GM12878 (cell line): ENCODE measurements at regions not wholly inside any gene's neighbourhood (a gene's known extent, or its start where the extent isn't known, plus 50 kb on each side); places are given as distances from the start of the nearest gene placed in this dataset.

Experiments used
- ATAC-seq: fragments of 200-7000 bp; cut with Tn5 transposase; 3 replicates; pipeline ENCODE4 v1.9.1; 2020; ENCODE audit warnings: mild to moderate bottlenecking, moderate library complexity
- BruUV-seq: library from RNA; stranded (reverse); fragments of 400-500 nt; replicated peaks from 2 replicates; lab custom pipeline; 2021; lab: Mats Ljungman, UMichigan
- CTCF ChIA-PET: fragments of 300-600 bp; sonication (Branson Sonifier 250); formaldehyde crosslinking; extraction: SDS; loops from one replicate; lab custom pipeline; 2021; ENCODE audit warnings: inconsistent platforms; lab: Yijun Ruan, JAX
- POLR2A ChIA-PET: fragments of 350-600 bp; formaldehyde crosslinking; extraction: SDS; loops from one replicate; lab custom pipeline; 2021; ENCODE audit warnings: inconsistent platforms; lab: Charles Lee
- RAD21 ChIA-PET: fragments of 300-600 bp; sonication (Branson Sonifier 250); formaldehyde crosslinking; loops from one replicate; lab custom pipeline; 2023; ENCODE audit warnings: antibody characterized with exemption; ENCODE audit not compliant: unreplicated experiment; lab: Charles Lee
- SMC1A ChIA-PET: fragments of 300-600 bp; sonication (Branson Sonifier 250); formaldehyde crosslinking; loops from one replicate; lab custom pipeline; 2023; ENCODE audit not compliant: unreplicated experiment, uncharacterized antibody; lab: Charles Lee
- DNase-seq: peaks from one replicate; pipeline ENCODE4 v3.0.0-alpha.2; 2011; ENCODE audit warnings: low read depth, low spot score
- FAIRE-seq: peaks from 3 replicates; lab custom pipeline; 2011; peaks lifted over from hg19 to GRCh38; lab: Jason Lieb, UNC
- H2AFZ ChIP-seq: 2 replicates; pipeline ENCODE4 v1.6.0; 2011; ENCODE audit warnings: low read depth, low read length, control low read depth; ENCODE audit not compliant: control insufficient read depth
- H3K27ac ChIP-seq: 2 replicates; pipeline ENCODE4 v1.5.1; 2011; ENCODE audit warnings: control low read depth; ENCODE audit not compliant: control insufficient read depth, insufficient read depth
- H3K27me3 ChIP-seq, 2 experiments: replicated peaks in 1 of 2; 2 replicates each; pipeline versions ENCODE4 v1.6.0 to v1.6.1; 2011; ENCODE audit warnings: low read length in 1 of 2; ENCODE audit not compliant: control insufficient read depth in 2 of 2, insufficient read depth in 2 of 2
- H3K36me3 ChIP-seq, 2 experiments: 2 replicates each; pipeline ENCODE4 v1.5.1; 2011; ENCODE audit warnings: low read length in 1 of 2; ENCODE audit not compliant: control insufficient read depth in 2 of 2, insufficient read depth in 2 of 2
- H3K4me1 ChIP-seq: 2 replicates; pipeline ENCODE4 v1.6.1; 2011; ENCODE audit warnings: mild to moderate bottlenecking, low read length, moderate library complexity, mixed read lengths; ENCODE audit not compliant: control insufficient read depth, insufficient read depth
- H3K4me2 ChIP-seq: 2 replicates; pipeline ENCODE4 v1.6.0; 2011; ENCODE audit warnings: control low read depth; ENCODE audit not compliant: control insufficient read depth, insufficient read depth
- H3K4me3 ChIP-seq: fragments of 200-600 bp; sonication (generic); 2 replicates; pipeline ENCODE4 v1.5.1; 2016
- H3K79me2 ChIP-seq: 2 replicates; pipeline ENCODE4 v1.6.0; 2011; ENCODE audit warnings: low read length; ENCODE audit not compliant: control insufficient read depth, insufficient read depth
- H3K9ac ChIP-seq: 2 replicates; pipeline ENCODE4 v1.8.0; 2011; ENCODE audit warnings: low read length, control low read depth, mixed read lengths; ENCODE audit not compliant: control insufficient read depth, insufficient read depth
- H3K9me3 ChIP-seq: replicated peaks from 3 replicates; pipeline ENCODE4 v1.5.1; 2011; ENCODE audit warnings: mild to moderate bottlenecking, low read length; ENCODE audit not compliant: control insufficient read depth, insufficient read depth
- H4K20me1 ChIP-seq: 2 replicates; pipeline ENCODE4 v1.6.0; 2011; ENCODE audit not compliant: control insufficient read depth, insufficient read depth
- FOXM1 ChIP-seq: IDR thresholded peaks from 2 replicates; pipeline ENCODE4 v1.6.1; 2012; ENCODE audit warnings: low read depth, mild to moderate bottlenecking, inconsistent platforms, low read length, moderate library complexity
- IKZF2 ChIP-seq, 2 experiments: fragments of 450-650 bp; IDR thresholded peaks; 2 replicates each; pipeline ENCODE4 v1.6.1; 2017; ENCODE audit warnings: mild to moderate bottlenecking in 2 of 2, moderate library complexity in 2 of 2
- MEF2A ChIP-seq: IDR thresholded peaks from 2 replicates; pipeline ENCODE4 v1.6.1; 2011; ENCODE audit warnings: low read depth, mild to moderate bottlenecking, low read length, moderate library complexity; ENCODE audit not compliant: insufficient read depth
- MTA2 ChIP-seq: fragments of 450-650 bp; IDR thresholded peaks from 2 replicates; pipeline ENCODE4 v1.6.1; 2016; ENCODE audit warnings: low read depth, mild to moderate bottlenecking, moderate library complexity
- PML ChIP-seq: IDR thresholded peaks from 2 replicates; pipeline ENCODE4 v1.6.1; 2012; ENCODE audit warnings: low read length, inconsistent platforms
- POLR2A ChIP-seq: IDR thresholded peaks from 2 replicates; pipeline ENCODE4 v1.6.1; 2011; ENCODE audit warnings: low read depth, mild to moderate bottlenecking, low read length
- RFX5 ChIP-seq: IDR thresholded peaks from 2 replicates; pipeline ENCODE4 v1.6.1; 2011; ENCODE audit warnings: low read depth, low read length, improper control_type of control experiment
- SMAD5 ChIP-seq: IDR thresholded peaks from 2 replicates; pipeline ENCODE4 v1.6.1; 2016; ENCODE audit warnings: antibody characterized with exemption, low read depth
- SUPT20H ChIP-seq: IDR thresholded peaks from 2 replicates; pipeline ENCODE4 v1.6.1; 2011; ENCODE audit warnings: low read depth, mild to moderate bottlenecking, low read length, moderate library complexity, borderline replicate concordance; ENCODE audit not compliant: control insufficient read depth
- TARDBP ChIP-seq: IDR thresholded peaks from 2 replicates; pipeline ENCODE4 v1.6.1; 2016; ENCODE audit warnings: borderline replicate concordance
- WGBS: methylation state at CpG from one replicate; pipeline ENCODE4 v1.1.6; 2016; ENCODE audit warnings: low lambda C conversion rate; ENCODE audit not compliant: insufficient replicate concordance, insufficient coverage; ENCODE audit errors: missing lambda C conversion rate; 5-methylcytosine and 5-hydroxymethylcytosine counted together
- in situ Hi-C: fragments of 300-500 bp; cut with MboI; formaldehyde crosslinking; loops from 9 replicates; pipeline ENCODE4 v1.14.3; 2018; ENCODE audit warnings: mixed read lengths
- intact Hi-C: fragments of 100-400 bp; cut with micrococcal nuclease; formaldehyde crosslinking; loops from one replicate; pipeline ENCODE4 v1.14.2; 2022; ENCODE audit not compliant: unreplicated experiment
- TF ChIP-seq, protein P1 (sequence below): fragments of 450-650 bp; IDR thresholded peaks from 2 replicates; pipeline ENCODE4 v1.6.1; 2016; ENCODE audit warnings: mild to moderate bottlenecking, moderate library complexity, borderline replicate concordance

DNA sequence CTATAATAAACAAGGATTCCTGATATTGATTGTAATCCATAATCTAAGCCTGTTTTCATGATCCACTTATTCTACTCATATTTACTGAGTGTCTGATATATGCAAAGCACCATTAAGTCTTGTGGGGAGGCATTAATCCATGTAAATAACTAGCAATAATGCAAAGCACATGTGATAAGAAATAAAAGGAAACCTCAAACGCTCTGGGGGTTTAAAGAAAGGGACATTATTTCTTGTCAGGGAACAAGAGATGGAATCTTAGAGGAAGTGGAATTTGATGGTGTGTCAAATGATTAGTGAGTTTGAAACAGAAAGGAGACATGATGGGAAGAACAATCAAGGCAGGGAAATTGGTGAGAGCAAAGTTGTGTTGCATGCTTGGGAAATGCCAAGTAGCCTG, 57.4 kb upstream of the FLT1 start:
- no peak for ATAC-seq
- intact Hi-C loops: no loop called here
- no peak overlapping the region for H2AFZ ChIP-seq
- H3K4me2 ChIP-seq: no peak overlapping the region
- no peak for DNase-seq
- 52% methylated on average over 1 of the region's 1 CpG for WGBS
- BruUV-seq: no TSS peak
- ChIA-PET CTCF (no interaction called here), SMC1A (no interaction called here), POLR2A (no interaction called here), RAD21 (no interaction called here)
- in situ Hi-C loops: no loop called here
- no peaks in the 10 kb centered on the region for H3K79me2 ChIP-seq
- H3K4me3 ChIP-seq: no peak overlapping the region
- no peak overlapping the region for H3K9ac ChIP-seq
- no peak for FAIRE-seq
- H4K20me1 ChIP-seq: no peaks in the 10 kb centered on the region
- H3K27ac ChIP-seq: no peak overlapping the region
- no peaks in the 10 kb centered on the region for H3K36me3 ChIP-seq
- no peak for TF ChIP-seq POLR2A
- no peak for TF ChIP-seq MTA2
- TF ChIP-seq, protein P1, sequence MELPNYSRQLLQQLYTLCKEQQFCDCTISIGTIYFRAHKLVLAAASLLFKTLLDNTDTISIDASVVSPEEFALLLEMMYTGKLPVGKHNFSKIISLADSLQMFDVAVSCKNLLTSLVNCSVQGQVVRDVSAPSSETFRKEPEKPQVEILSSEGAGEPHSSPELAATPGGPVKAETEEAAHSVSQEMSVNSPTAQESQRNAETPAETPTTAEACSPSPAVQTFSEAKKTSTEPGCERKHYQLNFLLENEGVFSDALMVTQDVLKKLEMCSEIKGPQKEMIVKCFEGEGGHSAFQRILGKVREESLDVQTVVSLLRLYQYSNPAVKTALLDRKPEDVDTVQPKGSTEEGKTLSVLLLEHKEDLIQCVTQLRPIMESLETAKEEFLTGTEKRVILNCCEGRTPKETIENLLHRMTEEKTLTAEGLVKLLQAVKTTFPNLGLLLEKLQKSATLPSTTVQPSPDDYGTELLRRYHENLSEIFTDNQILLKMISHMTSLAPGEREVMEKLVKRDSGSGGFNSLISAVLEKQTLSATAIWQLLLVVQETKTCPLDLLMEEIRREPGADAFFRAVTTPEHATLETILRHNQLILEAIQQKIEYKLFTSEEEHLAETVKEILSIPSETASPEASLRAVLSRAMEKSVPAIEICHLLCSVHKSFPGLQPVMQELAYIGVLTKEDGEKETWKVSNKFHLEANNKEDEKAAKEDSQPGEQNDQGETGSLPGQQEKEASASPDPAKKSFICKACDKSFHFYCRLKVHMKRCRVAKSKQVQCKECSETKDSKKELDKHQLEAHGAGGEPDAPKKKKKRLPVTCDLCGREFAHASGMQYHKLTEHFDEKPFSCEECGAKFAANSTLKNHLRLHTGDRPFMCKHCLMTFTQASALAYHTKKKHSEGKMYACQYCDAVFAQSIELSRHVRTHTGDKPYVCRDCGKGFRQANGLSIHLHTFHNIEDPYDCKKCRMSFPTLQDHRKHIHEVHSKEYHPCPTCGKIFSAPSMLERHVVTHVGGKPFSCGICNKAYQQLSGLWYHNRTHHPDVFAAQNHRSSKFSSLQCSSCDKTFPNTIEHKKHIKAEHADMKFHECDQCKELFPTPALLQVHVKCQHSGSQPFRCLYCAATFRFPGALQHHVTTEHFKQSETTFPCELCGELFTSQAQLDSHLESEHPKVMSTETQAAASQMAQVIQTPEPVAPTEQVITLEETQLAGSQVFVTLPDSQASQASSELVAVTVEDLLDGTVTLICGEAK: no peak
- TF ChIP-seq, all 136 proteins: peak for 0
- Histone ChIP-seq H3K4me1 (no peaks in the 10 kb centered on the region), H3K27me3 (no peaks in the 10 kb centered on the region), H3K9me3 (no peaks in the 10 kb centered on the region)

GRCh38 chr13:28551498-28551895, 56.6 kb upstream of the FLT1 start:
- FAIRE-seq (no peak), ATAC-seq (no peak)
- SMC1A ChIA-PET: no interaction called here
- Histone ChIP-seq H3K4me3 (no peak overlapping the region), H2AFZ (no peak overlapping the region), H3K79me2 (no peaks in the 10 kb centered on the region), H3K27me3 (no peaks in the 10 kb centered on the region), H3K9me3 (no peaks in the 10 kb centered on the region), H3K36me3 (no peaks in the 10 kb centered on the region), H3K4me1 (no peaks in the 10 kb centered on the region), H3K9ac (no peak overlapping the region)
- 0% methylated on average over 2 of the region's 2 CpGs for WGBS
- BruUV-seq: no TSS peak
- CTCF ChIA-PET: no interaction called here
- intact Hi-C loops: no loop called here
- POLR2A ChIA-PET: no interaction called here
- RAD21 ChIA-PET: no interaction called here
- in situ Hi-C loops: no loop called here
- no peak for TF ChIP-seq TARDBP
- no peak for TF ChIP-seq PML
- TF ChIP-seq RFX5: no peak
- TF ChIP-seq FOXM1: no peak
- TF ChIP-seq SMAD5: no peak
- TF ChIP-seq SUPT20H: no peak
- TF ChIP-seq MEF2A: no peak
- TF ChIP-seq IKZF2 (IDR thresholded peaks at IDR 0.05): no peak
- TF ChIP-seq, all 136 proteins: peak for 0
- Histone ChIP-seq H4K20me1 (no peaks in the 10 kb centered on the region), H3K4me2 (no peak overlapping the region), H3K27ac (no peak overlapping the region)
- DNase-seq: no peak
